Left cardiac atrium (tissue), 4 donors: ENCODE measurements at regions not wholly inside any gene's neighbourhood (a gene's known extent, or its start where the extent isn't known, plus 50 kb on each side); places are given as distances from the start of the nearest gene placed in this dataset.
A peak's percentile ranks its signal among the peaks of the same experiment; 100 is the strongest.

Experiments
- ATAC-seq, 2 donors: fragments of 200-7000 bp; cut with Tn5 transposase; one replicate each; pipeline ENCODE4 v1.9.1; 2020; ENCODE audit warnings: mild to moderate bottlenecking in 2 of 2, moderate library complexity in 2 of 2
- DNase-seq: peaks from one replicate; pipeline ENCODE4 v3.0.0-alpha.2; 2020
- intact Hi-C, 2 donors: fragments of 100-400 bp; cut with DNase I; formaldehyde crosslinking; loops; one replicate each; pipeline versions ENCODE4 v1.14.1 to v1.15.1; 2022 to 2023
- donor health status: DM: no; HTN: yes; CAD: no.
- donor health status: DM: no; HTN: yes; CAD: no; lungs with severe emphysema.
- donor health status: DM: yes; HTN: yes; CAD: no.
- donor health status: Dilated cardiomyopathy.

- intact Hi-C loops, result no loop called here
- no peak for DNase-seq
- peak in 1 of 2 donors; percentile 30 for ATAC-seq
Measured at GRCh38 chr12:92369636-92370035, 224.0 kb upstream of the BTG1 start.

GRCh38 chr12:92369056-92369455 is 223.4 kb upstream of the BTG1 start:
- DNase-seq, result no peak
- ATAC-seq, result no peak
- intact Hi-C loops, result no loop called here

GRCh38 chr12:92365836-92366235 is 220.2 kb upstream of the BTG1 start:
- ATAC-seq, result no peak
- no peak for DNase-seq
- intact Hi-C loops, result no loop called here

GRCh38 chr12:92365333-92365732 is 219.7 kb upstream of the BTG1 start:
- intact Hi-C loops, result no loop called here
- DNase-seq (no peak), ATAC-seq (no peak)

- DNase-seq (peak; percentile 55), ATAC-seq (peak; percentile 83 to 93)
- intact Hi-C loops, result no loop called here
Measured at GRCh38 chr12:92363295-92364146, 217.9 kb upstream of the BTG1 start.

- intact Hi-C loops, result no loop called here
- no peak for ATAC-seq
Measured at GRCh38 chr12:92362785-92363184, 217.1 kb upstream of the BTG1 start.

GRCh38 chr12:92362126-92362525 is 216.5 kb upstream of the BTG1 start:
- ATAC-seq (no peak), DNase-seq (no peak)
- intact Hi-C loops, result no loop called here

More at GRCh38 chr12:92362785-92363184, 217.1 kb upstream of the BTG1 start:
- DNase-seq, result no peak

GRCh38 chr12:92360543-92360942 is 214.9 kb upstream of the BTG1 start:
- no peak for ATAC-seq
- intact Hi-C loops, result no loop called here
- no peak for DNase-seq

- DNase-seq, result no peak
- intact Hi-C loops, result no loop called here
- no peak for ATAC-seq
Measured at GRCh38 chr12:92359581-92360209, 214.0 kb upstream of the BTG1 start.

- intact Hi-C loops, result no loop called here
- DNase-seq (no peak), ATAC-seq (no peak)
Measured at GRCh38 chr12:92357584-92358261, 212.1 kb upstream of the BTG1 start.

GRCh38 chr12:92356425-92356824 is 210.8 kb upstream of the BTG1 start:
- ATAC-seq, result peak in 1 of 2 donors; percentile 41
- intact Hi-C loops, result no loop called here
- no peak for DNase-seq

- no peak for DNase-seq
- no peak for ATAC-seq
- intact Hi-C loops, result no loop called here
Measured at GRCh38 chr12:92349635-92350034, 204.0 kb upstream of the BTG1 start.

GRCh38 chr12:92342574-92342973 is 196.9 kb upstream of the BTG1 start:
- intact Hi-C loops, result no loop called here
- DNase-seq (no peak), ATAC-seq (no peak)

GRCh38 chr12:92341065-92341668 is 195.5 kb upstream of the BTG1 start:
- DNase-seq (no peak), ATAC-seq (peak in 1 of 2 donors; percentile 23)
- intact Hi-C loops, result no loop called here

- intact Hi-C loops, result no loop called here
- ATAC-seq (no peak), DNase-seq (no peak)
Measured at GRCh38 chr12:92340441-92341064, 194.9 kb upstream of the BTG1 start.

GRCh38 chr12:92340003-92340402 is 194.4 kb upstream of the BTG1 start:
- intact Hi-C loops, result no loop called here
- no peak for DNase-seq
- ATAC-seq, result no peak

GRCh38 chr12:92339198-92339821 is 193.7 kb upstream of the BTG1 start:
- ATAC-seq (no peak), DNase-seq (no peak)
- intact Hi-C loops, result no loop called here

GRCh38 chr12:92338671-92339070 is 193.0 kb upstream of the BTG1 start:
- DNase-seq (no peak), ATAC-seq (no peak)
- intact Hi-C loops, result no loop called here

- ATAC-seq (no peak), DNase-seq (no peak)
- intact Hi-C loops, result no loop called here
Measured at GRCh38 chr12:92338102-92338501, 192.5 kb upstream of the BTG1 start.
